ENCODE measurements at regions not wholly inside any gene's neighbourhood (a gene's known extent, or its start where the extent isn't known, plus 50 kb on each side); places are given as distances from the start of the nearest gene placed in this dataset.
A peak's percentile ranks its signal among the peaks of the same experiment; 100 is the strongest.

DNA sequence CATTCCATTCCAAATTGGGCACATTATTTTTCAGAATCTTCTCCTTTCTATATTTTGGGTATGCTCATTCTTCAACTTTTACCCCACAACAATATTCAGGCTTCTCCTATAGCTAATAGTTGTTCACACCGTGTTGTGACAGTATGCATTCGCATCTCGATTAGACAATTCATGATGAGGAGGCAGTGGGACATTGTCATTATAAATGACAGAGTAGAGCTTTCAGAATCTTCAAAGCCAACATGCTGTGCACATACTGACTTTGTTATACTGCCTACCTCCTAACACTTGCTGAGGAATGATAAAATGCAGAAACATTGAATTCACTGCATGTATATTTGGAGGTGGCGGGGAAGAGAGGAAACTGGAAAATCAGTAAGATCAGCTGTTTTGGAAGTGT lies 714.2 kb downstream of the SUCLG1 start:
- no peak for FAIRE-seq

DNA sequence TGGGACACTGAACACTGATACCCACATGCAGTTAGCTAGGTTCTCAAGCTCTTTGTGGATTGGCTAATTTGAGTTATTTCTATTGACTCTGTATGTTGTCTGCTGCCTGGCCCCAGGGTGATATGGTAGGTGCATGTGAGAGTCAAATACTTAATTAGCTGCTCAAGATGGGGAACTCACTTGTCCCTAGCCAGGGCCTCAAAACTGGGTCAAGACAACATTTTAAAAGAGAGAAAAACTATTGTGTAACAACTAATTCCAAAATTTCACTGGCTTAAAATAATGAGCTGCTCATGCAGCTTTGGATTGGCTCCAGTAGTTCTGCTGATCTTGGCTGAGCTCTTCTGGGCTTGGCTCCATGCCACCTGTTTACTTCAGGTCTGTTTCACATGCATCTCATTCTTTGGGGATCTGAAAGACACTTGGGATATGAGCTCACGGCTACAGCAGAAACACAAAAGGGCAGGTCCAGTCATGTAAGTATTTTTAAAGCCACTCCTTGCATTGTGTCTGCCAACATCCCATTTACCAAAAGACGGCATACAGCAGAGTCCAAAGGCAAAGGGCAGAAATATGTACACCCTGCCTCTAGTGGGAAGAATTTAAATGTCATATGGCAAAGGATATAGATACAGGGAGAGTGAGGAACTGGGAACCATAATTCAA lies 716.8 kb downstream of the SUCLG1 start:
- no peak for FAIRE-seq

GRCh38 chr2:83730223-83730622 lies 728.9 kb downstream of the SUCLG1 start:
- FAIRE-seq = no peak

DNA sequence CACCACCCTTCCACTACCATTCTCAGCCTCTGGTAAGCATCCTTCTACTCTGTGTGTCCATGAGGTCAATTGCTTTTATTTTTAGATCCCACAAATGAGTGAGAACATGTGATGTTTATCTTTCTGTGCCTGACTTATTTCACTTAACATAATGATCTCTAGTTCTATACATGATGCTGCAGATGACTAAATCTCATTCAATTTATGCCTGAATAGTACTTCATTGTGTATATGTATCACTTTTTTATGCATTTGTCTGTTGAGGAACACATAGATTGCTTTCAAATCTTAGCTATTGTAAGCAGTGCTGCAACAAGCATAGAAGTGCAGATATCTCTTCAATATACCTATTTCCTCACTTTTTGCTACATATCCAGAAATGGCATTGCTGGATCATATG lies 733.3 kb downstream of the SUCLG1 start:
- peak; percentile 97 for FAIRE-seq

- FAIRE-seq = no peak
These were observed 753.9 kb downstream of the SUCLG1 start for GRCh38 chr2:83705146-83705545.

DNA sequence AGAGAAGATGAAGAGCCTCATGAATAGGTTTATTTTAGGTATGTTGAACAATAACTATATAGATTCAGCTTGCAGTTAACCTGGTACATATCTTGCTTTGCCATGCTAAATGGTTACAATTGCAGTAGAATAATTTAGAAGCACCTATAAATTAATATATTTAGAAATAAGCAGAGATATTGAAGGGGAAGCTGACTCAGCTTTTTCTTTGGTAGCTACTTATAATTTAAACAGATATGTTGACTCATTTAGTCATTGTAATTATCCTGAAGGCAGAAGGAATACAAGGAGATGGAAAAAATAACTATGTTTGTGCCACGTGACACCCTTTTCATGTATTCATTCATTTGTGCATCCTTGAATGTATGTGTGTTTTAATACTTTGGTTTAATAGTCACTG lies 755.5 kb downstream of the SUCLG1 start:
- no peak for FAIRE-seq

DNA sequence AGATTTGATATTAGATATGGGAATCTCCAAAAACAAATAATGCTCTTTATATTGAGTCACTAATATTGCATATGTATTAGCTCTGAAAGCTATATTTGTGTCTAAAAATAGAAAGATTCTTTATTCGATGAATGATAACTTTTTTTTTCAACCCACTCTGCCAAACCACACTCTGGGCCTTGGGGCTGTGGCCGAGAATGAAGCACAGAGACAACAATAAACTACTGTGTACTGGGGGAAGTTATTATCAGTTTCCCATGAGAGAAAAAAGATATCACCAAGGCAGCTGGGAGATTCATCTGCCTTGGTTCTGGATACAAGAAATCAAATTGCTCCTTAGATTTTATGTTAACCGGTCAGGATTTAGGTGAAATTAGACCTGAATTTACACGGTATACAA lies 762.2 kb downstream of the SUCLG1 start:
- no peak for FAIRE-seq

DNA sequence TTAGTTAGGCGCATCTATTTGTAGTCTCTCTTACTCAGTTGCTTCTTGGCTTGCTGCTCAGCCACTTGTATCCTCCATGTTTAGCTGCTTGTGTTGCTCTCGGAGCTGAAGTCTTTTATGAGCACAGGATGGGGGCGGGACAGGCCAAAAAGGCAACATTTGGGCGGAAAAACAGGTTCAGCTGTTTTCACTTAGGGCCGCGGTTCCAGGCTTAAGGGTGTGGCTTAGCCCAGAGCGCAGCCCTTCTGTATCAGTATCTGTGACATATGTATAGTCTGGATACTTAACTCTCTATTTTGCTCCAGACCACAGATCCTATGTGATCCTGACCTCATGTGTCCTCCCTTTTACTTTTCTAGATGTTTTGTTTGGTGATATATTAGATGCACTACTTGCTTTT lies 763.5 kb downstream of the SUCLG1 start:
- FAIRE-seq = no peak

DNA sequence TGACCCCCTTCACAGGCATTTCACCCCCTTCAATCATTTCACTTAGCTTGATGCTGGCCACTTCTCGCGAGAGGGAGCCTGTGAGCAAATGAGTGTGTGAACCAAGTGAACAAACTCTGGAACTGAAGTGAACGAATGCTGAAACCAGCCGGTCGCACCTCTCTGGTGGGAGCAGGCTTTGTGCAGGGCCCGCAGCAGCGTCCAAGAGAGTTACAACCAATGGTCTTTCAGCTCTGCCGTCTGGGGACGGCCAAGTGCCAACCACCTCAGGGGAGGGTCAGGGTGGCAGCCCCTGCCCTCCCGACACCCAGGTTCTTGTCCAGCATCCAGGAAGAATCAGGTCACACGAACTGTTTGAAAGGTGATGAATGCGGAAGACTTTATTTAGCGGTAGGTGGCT lies 764.0 kb downstream of the SUCLG1 start:
- FAIRE-seq = no peak

GRCh38 chr2:83689402-83689801 lies 769.7 kb downstream of the SUCLG1 start:
- no peak for FAIRE-seq

DNA sequence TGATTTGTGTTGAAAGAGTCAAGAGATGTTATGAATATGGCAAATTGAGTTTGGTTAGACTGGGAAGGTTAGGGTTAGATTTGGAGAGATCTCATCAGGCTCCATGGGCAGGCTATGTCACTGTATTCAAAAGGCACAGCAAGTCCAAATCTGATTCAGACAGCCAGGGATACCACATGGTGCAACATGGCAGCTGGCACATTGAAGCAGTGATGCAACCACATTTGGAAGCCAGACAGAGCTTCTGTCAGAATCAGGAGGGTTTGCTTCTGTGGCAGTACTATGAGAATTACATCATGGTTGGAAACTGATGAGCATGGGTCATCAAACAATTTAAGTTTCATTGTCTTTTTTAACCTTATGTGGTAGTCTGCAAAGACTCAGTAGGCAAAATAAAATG lies 772.2 kb downstream of the SUCLG1 start:
- no peak for FAIRE-seq

DNA sequence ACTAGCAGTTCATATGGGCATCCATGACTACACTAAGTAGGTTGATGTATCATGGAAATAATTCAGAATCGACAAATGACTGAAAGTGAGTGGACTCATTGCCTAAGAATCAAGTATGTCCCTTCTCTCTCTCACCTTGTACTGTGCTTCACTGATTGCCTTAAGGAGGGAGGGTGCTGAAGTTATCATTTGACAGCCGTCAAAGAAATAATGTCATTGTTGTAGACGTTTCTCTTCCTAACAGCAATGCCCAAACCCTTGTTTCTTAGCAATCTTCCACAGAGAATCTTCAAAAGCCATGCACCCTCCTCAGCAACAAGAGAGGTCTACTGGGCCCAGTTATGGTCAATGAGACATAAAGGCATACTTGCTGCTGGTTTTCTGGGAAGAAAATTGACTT lies 785.0 kb downstream of the SUCLG1 start:
- FAIRE-seq = no peak

DNA sequence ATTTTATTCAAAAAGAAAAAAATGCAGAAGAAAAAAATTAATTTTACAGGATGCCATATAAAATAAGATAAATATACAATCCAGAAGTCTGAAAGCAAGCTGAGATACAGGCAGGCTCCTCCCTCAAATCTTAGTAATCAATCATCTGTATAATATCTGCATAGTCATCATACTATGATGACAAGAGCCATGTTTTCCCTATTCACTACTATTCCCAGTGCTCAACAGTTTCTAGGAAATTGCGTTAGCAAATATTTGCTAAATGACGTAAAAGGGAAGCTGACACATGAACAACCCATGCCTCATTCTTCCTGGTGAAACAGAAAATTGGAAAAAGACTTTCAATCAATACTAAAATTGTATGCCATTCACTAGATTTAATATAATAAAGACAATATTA lies 793.2 kb downstream of the SUCLG1 start:
- peak; percentile 100 for FAIRE-seq

- no peak for FAIRE-seq
These were observed 793.9 kb downstream of the SUCLG1 start for GRCh38 chr2:83665154-83665553.

GRCh38 chr2:83661711-83662110 lies 797.4 kb downstream of the SUCLG1 start:
- FAIRE-seq = no peak

DNA sequence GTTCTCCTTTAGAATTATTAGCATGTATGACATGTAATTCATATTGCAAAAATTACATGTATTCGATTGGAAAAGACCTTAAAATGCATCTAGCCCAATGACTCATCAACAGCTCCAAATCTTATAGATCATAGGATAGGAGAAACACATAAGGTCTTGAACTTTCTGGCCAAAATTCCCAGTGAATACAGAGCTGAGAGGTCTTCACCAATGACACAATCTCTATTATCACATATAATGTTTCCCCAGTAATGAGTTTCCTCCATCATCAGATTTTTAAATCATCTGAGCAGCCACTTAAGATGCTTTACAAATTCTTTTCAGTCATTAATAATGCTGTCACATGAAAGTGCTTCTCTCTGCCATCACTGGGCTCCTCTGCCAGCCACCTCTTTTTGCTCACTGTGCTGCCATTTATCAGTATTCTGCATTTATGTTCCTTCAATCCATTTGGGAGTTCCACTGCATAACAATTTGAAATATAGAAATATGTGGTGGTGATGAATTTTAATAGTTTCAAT lies 804.9 kb downstream of the SUCLG1 start:
- FAIRE-seq = no peak

- no peak for FAIRE-seq
These were observed 808.2 kb downstream of the SUCLG1 start for GRCh38 chr2:83650898-83651297.

- no peak for FAIRE-seq
These were observed 808.9 kb downstream of the SUCLG1 start for GRCh38 chr2:83650161-83650560.

DNA sequence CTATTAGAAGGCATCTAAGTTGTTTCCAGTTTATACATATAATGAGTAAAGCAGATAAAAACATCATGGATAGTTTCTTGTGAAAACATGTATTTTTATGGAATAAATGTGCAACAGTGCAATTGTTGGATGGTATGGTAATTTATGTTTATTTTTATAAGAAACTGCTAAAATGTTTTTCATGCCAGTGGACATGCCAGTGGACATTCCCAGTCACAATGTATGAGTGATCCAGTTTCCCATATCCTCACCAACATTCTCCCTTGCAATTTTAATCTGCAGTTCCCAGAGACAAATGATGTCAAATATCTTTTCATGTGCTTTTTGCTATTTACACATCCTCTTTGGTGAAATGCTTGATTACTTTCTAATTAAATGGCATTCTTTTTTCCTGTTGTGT lies 818.6 kb downstream of the SUCLG1 start:
- FAIRE-seq = no peak

DNA sequence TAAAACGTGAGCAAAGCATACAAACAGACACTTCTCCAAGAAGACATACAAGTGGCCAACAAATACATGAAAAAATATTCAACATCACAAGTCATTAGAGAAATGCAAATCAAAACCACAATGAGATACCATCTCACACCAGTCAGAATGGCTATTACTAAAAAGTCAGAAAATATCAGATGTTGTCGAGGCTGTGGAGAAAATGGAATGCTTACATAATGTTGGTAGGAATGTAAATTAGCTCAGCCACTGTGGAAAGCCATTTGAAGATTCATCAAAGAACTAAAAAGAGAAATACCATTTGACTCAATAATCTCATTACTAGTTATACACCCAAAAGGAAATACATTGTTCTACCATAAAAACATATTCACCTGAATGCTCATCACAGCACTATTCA lies 825.7 kb downstream of the SUCLG1 start:
- FAIRE-seq = no peak

GRCh38 chr2:83630351-83630750 lies 828.7 kb downstream of the SUCLG1 start:
- peak; percentile 56 for FAIRE-seq

GRCh38 chr2:83615511-83615910 lies 843.6 kb downstream of the SUCLG1 start:
- FAIRE-seq = no peak

- no peak for FAIRE-seq
These were observed 845.9 kb downstream of the SUCLG1 start for GRCh38 chr2:83613178-83613577.

- FAIRE-seq = no peak
These were observed 856.3 kb downstream of the SUCLG1 start for GRCh38 chr2:83602753-83603152.

DNA sequence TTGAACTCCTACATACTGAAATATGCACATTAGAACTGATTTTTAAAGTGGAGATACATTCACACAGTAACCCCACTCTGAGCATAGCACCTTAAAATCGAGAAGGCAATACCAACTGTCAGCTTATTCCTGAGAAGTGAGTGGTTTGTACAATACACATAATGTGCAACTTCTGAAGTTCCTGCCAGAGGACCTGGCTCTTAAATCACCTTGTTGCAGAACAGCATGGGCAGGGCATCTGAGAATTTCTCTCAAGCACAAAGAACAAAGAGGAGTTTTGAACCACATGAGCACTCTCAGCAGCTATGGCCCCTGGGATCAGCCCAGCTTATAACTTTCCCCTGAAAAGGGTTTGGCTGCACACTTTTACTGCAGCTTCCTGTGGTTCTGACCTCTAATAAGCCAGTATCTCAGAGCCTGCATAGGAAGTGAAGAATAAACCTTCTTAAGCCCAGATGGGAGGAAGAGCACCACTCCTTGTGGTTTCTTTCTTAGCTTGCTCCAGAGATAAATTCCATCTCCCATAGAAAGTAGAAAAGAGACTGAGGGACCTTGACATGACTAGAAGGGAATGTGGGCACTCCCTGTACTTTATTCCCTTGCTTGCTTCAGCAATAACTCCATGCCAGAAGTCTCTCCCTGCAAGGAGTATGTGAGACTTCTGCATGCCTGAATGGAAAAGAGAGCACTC lies 862.3 kb downstream of the SUCLG1 start:
- FAIRE-seq = no peak
